ENCODE measurements at regions not wholly inside any gene's neighbourhood (a gene's known extent, or its start where the extent isn't known, plus 50 kb on each side); places are given as distances from the start of the nearest gene placed in this dataset.
A peak's percentile ranks its signal among the peaks of the same experiment; 100 is the strongest.

DNA sequence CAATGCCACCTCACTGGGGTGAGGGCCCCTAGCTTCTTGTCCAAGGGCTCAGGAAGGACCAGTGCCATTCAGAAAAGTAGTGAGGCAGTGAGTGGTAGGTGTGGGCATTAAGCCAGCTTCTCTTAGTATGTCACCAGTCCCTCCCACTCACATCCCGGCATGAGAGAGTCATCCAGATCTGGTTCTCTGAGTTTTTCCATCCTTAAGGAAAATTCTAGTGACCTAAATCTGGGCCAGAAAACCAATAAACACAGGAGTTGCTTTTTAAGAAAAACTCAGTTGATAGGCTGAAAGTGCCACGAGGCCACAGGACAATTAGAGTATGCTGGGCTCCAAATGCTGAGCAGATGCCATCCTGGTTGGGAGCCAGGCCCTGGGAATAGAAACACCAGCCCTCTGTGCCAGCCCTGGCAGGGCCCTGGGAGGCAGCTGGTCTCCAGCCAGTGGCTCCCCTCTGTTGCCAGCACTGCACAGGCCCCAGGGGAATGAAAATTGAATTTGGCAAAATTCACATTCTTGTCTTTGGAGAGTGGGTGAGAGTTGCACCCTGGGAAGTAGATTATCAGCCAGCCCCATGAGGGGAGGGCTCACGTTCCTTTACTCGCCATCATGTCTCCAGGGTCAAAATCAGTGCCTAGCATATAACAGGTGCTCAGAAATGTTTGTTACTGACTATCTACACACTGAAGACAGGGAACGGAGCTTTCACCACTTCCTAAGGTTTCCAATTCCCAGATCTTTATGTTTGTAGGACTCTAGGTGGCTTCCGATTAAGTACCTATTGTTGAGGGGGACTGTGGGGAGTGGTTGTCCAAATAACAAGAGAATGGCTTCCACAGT lies 52.8 kb downstream of the FAM43A start:
- intact Hi-C loops (cut with micrococcal nuclease) = no loop called here
- no peak overlapping the region for H3K4me3 ChIP-seq (ENCODE audit: low read length)
- ChIA-PET POLR2A (no interaction called here), CTCF (interaction anchor here (0.6 kb wide), 1 partner anchor 1923 kb away, joined by 4 read pairs; no protein-coding TSS in a partner anchor)
- peaks cover 0 to 8% of the 10 kb centered on the region in 2 donors for H3K4me1 ChIP-seq (ENCODE audit: control insufficient read depth in 2 of 2, insufficient read depth in 2 of 2, low read length in 2 of 2)
- H3K36me3 ChIP-seq (ENCODE audit: control insufficient read depth in 2 of 3, insufficient read depth in 3 of 3, low read length in 3 of 3) = no peaks in the 10 kb centered on the region
- Mint-ChIP-seq H3K4me1 (no peaks in the 10 kb centered on the region), H3K27me3 (peaks cover 7 to 16% (median 9%) of the 10 kb centered on the region in 5 donors), H3K4me3 (no peak overlapping the region), H3K36me3 (no peaks in the 10 kb centered on the region), H3K9me3 (peaks cover 0 to 9% (median 1%) of the 10 kb centered on the region in 11 donors), H3K27ac (peak overlapping the region in 1 of 9 donors; percentile 84)
- H3K9me3 ChIP-seq (ENCODE audit: control insufficient read depth in 2 of 3, low read length in 3 of 3) = no peaks in the 10 kb centered on the region
- no peak for DNase-seq
- no peak overlapping the region for H3K27ac ChIP-seq (ENCODE audit: low read depth, low read length)
- ATAC-seq = no peak
- H3K27me3 ChIP-seq (ENCODE audit: control insufficient read depth in 2 of 2, insufficient read depth in 2 of 2, low read length in 2 of 2) = peaks cover 0 to 3% of the 10 kb centered on the region in 2 donors

DNA sequence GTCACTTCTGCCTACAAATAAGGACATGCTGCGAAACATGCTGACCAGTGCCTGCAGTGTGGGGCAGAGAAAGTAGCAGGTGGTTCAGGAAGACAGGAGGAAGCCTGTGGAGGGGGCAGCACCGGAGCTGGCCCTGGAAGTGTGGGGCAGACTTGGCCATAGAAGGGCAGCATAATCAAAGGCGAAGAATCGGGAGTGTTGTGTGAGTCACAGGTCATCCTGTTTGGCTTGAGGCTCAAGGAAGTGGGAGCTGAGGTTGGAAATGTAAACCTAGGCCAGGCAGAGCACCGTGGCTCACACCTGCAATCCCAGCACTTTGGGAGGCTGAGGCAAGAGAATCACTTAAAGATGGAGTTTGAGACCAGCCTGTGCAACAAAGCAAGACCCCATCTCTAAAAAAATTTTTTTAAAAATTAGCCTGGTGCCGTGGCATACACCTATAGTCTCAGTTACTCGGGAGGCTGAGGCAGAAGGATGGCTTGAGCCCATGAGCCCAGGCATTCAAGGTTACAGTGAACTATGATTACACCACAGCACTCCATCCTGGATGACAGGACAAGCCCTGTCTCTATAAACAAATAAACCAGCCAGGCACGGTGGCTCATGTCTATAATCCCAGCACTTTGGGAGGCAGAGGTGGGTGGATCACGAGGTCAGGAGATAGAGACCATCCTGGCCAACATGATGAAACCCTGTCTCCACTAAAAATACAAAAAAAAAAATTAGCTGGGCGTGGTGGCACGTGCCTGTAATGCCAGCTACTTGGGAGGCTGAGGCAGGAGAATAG lies 54.0 kb downstream of the FAM43A start:
- no peak overlapping the region for H3K4me3 ChIP-seq (ENCODE audit: low read length)
- Mint-ChIP-seq H3K4me3 (no peak overlapping the region), H3K27me3 (peaks cover 7 to 14% (median 9%) of the 10 kb centered on the region in 5 donors), H3K9me3 (peaks cover 0 to 9% (median 1%) of the 10 kb centered on the region in 11 donors), H3K36me3 (no peaks in the 10 kb centered on the region), H3K4me1 (no peaks in the 10 kb centered on the region), H3K27ac (no peak overlapping the region)
- H3K27ac ChIP-seq (ENCODE audit: low read depth, low read length) = no peak overlapping the region
- H3K9me3 ChIP-seq (ENCODE audit: control insufficient read depth in 2 of 3, low read length in 3 of 3) = no peaks in the 10 kb centered on the region
- CTCF ChIA-PET = no interaction called here
- no peak for DNase-seq
- no peak for ATAC-seq
- peaks cover 0 to 3% of the 10 kb centered on the region in 2 donors for H3K27me3 ChIP-seq (ENCODE audit: control insufficient read depth in 2 of 2, insufficient read depth in 2 of 2, low read length in 2 of 2)
- intact Hi-C loops (cut with micrococcal nuclease) = no loop called here
- POLR2A ChIA-PET = no interaction called here
- peaks cover 0 to 8% of the 10 kb centered on the region in 2 donors for H3K4me1 ChIP-seq (ENCODE audit: control insufficient read depth in 2 of 2, insufficient read depth in 2 of 2, low read length in 2 of 2)
- H3K36me3 ChIP-seq (ENCODE audit: control insufficient read depth in 2 of 3, insufficient read depth in 3 of 3, low read length in 3 of 3) = no peaks in the 10 kb centered on the region

GRCh38 chr3:194740859-194741491 lies 55.3 kb downstream of the FAM43A start:
- H3K36me3 Mint-ChIP-seq = no peaks in the 10 kb centered on the region
- ChIA-PET POLR2A (no interaction called here), CTCF (no interaction called here)
- intact Hi-C loops (cut with micrococcal nuclease) = no loop called here
- Histone ChIP-seq H3K27ac (ENCODE audit: low read depth, low read length) (no peak overlapping the region), H3K36me3 (ENCODE audit: control insufficient read depth in 2 of 3, insufficient read depth in 3 of 3, low read length in 3 of 3) (no peaks in the 10 kb centered on the region), H3K27me3 (ENCODE audit: control insufficient read depth in 2 of 2, insufficient read depth in 2 of 2, low read length in 2 of 2) (peaks cover 0 to 3% of the 10 kb centered on the region in 2 donors), H3K4me3 (ENCODE audit: low read length) (no peak overlapping the region), H3K9me3 (ENCODE audit: control insufficient read depth in 2 of 3, low read length in 3 of 3) (no peaks in the 10 kb centered on the region), H3K4me1 (ENCODE audit: control insufficient read depth in 2 of 2, insufficient read depth in 2 of 2, low read length in 2 of 2) (peaks cover 0 to 6% of the 10 kb centered on the region in 2 donors)
- H3K4me3 Mint-ChIP-seq = no peak overlapping the region
- peaks cover 4 to 14% (median 9%) of the 10 kb centered on the region in 5 donors for H3K27me3 Mint-ChIP-seq
- H3K27ac Mint-ChIP-seq = no peak overlapping the region
- no peaks in the 10 kb centered on the region for H3K9me3 Mint-ChIP-seq
- no peak for DNase-seq
- peaks cover 0 to under 1% (median 0%) of the 10 kb centered on the region in 7 donors for H3K4me1 Mint-ChIP-seq
- no peak for ATAC-seq

DNA sequence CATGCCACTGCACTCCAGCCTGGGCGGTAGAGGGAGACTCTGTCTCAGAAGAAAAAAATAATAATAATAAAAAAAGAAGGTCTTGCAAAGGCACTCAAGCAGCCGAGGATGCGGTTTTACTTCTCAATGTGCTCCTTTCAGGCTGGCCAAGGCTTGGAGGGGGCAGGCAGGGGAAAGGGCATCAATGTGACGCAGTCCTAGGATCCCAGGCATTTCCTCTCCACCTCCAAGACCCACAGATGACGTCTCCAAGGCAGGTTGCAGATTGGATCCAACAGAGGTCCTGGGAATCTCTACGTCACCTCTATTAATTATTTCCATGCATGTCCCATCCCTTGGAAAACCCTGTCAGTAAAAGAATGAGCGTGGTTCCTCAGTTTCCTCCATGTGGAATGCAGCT lies 56.2 kb downstream of the FAM43A start:
- H3K36me3 Mint-ChIP-seq = no peaks in the 10 kb centered on the region
- ChIA-PET POLR2A (no interaction called here), CTCF (no interaction called here)
- H3K4me3 ChIP-seq (ENCODE audit: low read length) = no peak overlapping the region
- DNase-seq = no peak
- no peak overlapping the region for H3K27ac ChIP-seq (ENCODE audit: low read depth, low read length)
- no peaks in the 10 kb centered on the region for H3K4me1 ChIP-seq (ENCODE audit: control insufficient read depth in 2 of 2, insufficient read depth in 2 of 2, low read length in 2 of 2)
- H3K4me3 Mint-ChIP-seq = no peak overlapping the region
- H3K9me3 Mint-ChIP-seq = no peaks in the 10 kb centered on the region
- H3K27ac Mint-ChIP-seq = no peak overlapping the region
- no peaks in the 10 kb centered on the region for H3K9me3 ChIP-seq (ENCODE audit: control insufficient read depth in 2 of 3, low read length in 3 of 3)
- H3K27me3 ChIP-seq (ENCODE audit: control insufficient read depth in 2 of 2, insufficient read depth in 2 of 2, low read length in 2 of 2) = peaks cover 0 to 3% of the 10 kb centered on the region in 2 donors
- intact Hi-C loops (cut with micrococcal nuclease) = no loop called here
- peaks cover 4 to 14% (median 9%) of the 10 kb centered on the region in 5 donors for H3K27me3 Mint-ChIP-seq
- no peaks in the 10 kb centered on the region for H3K36me3 ChIP-seq (ENCODE audit: control insufficient read depth in 2 of 3, insufficient read depth in 3 of 3, low read length in 3 of 3)
- H3K4me1 Mint-ChIP-seq = peaks cover 0 to 4% (median 0%) of the 10 kb centered on the region in 7 donors
- no peak for ATAC-seq

DNA sequence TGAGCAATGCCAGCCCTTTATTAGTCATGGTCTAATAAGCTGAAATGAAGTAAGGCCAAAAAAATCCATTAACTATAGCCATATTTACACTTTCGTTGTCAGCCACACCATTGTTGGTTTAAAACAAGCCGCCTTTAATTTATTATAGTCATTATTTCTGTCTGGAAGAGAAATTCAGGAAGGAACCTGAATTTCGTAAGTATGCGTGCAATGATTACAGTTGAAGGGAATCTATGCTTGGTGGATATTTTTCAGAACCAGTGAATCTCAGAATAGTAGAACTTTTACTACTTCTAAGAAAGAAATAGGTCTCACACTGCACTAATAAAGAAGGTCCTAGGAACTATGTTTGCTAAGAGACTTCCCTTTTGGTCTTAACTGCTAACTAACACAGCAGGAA lies 59.1 kb downstream of the FAM43A start:
- no peak overlapping the region for H3K4me3 Mint-ChIP-seq
- DNase-seq (no peak), ATAC-seq (no peak)
- peaks cover 0 to 4% (median 0%) of the 10 kb centered on the region in 5 donors for H3K36me3 Mint-ChIP-seq
- peaks cover 0 to 5% (median 0%) of the 10 kb centered on the region in 7 donors for H3K4me1 Mint-ChIP-seq
- H3K4me1 ChIP-seq (ENCODE audit: control insufficient read depth in 2 of 2, insufficient read depth in 2 of 2, low read length in 2 of 2) = no peaks in the 10 kb centered on the region
- no peaks in the 10 kb centered on the region for H3K9me3 ChIP-seq (ENCODE audit: control insufficient read depth in 2 of 3, low read length in 3 of 3)
- intact Hi-C loops (cut with micrococcal nuclease) = no loop called here
- H3K27me3 ChIP-seq (ENCODE audit: control insufficient read depth in 2 of 2, insufficient read depth in 2 of 2, low read length in 2 of 2) = no peaks in the 10 kb centered on the region
- H3K27me3 Mint-ChIP-seq = peaks cover 0 to 9% (median 8%) of the 10 kb centered on the region in 5 donors
- POLR2A ChIA-PET = no interaction called here
- no peak overlapping the region for H3K27ac Mint-ChIP-seq
- H3K4me3 ChIP-seq (ENCODE audit: low read length) = no peak overlapping the region
- H3K36me3 ChIP-seq (ENCODE audit: control insufficient read depth in 2 of 3, insufficient read depth in 3 of 3, low read length in 3 of 3) = no peaks in the 10 kb centered on the region
- H3K27ac ChIP-seq (ENCODE audit: low read depth, low read length) = no peak overlapping the region
- CTCF ChIA-PET = no interaction called here
- H3K9me3 Mint-ChIP-seq = no peaks in the 10 kb centered on the region

- H3K9me3 Mint-ChIP-seq = no peaks in the 10 kb centered on the region
- Histone ChIP-seq H3K9me3 (ENCODE audit: control insufficient read depth in 2 of 3, low read length in 3 of 3) (no peaks in the 10 kb centered on the region), H3K4me1 (ENCODE audit: control insufficient read depth in 2 of 2, insufficient read depth in 2 of 2, low read length in 2 of 2) (no peaks in the 10 kb centered on the region), H3K27me3 (ENCODE audit: control insufficient read depth in 2 of 2, insufficient read depth in 2 of 2, low read length in 2 of 2) (no peaks in the 10 kb centered on the region), H3K36me3 (ENCODE audit: control insufficient read depth in 2 of 3, insufficient read depth in 3 of 3, low read length in 3 of 3) (no peaks in the 10 kb centered on the region), H3K4me3 (ENCODE audit: low read length) (no peak overlapping the region), H3K27ac (ENCODE audit: low read depth, low read length) (no peak overlapping the region)
- peaks cover 0 to 8% (median 6%) of the 10 kb centered on the region in 5 donors for H3K27me3 Mint-ChIP-seq
- DNase-seq (no peak), ATAC-seq (no peak)
- H3K4me3 Mint-ChIP-seq = no peak overlapping the region
- ChIA-PET POLR2A (no interaction called here), CTCF (no interaction called here)
- H3K36me3 Mint-ChIP-seq = peaks cover 0 to 4% (median 0%) of the 10 kb centered on the region in 5 donors
- peaks cover 0 to 5% (median 0%) of the 10 kb centered on the region in 7 donors for H3K4me1 Mint-ChIP-seq
- intact Hi-C loops (cut with micrococcal nuclease) = no loop called here
- no peak overlapping the region for H3K27ac Mint-ChIP-seq
Observed at GRCh38 chr3:194745422-194746184, 59.9 kb downstream of the FAM43A start.

Data from naive thymus-derived CD4-positive, alpha-beta T cell (primary cell).